GM19324 (cell line): ENCODE measurements at regions not wholly inside any gene's neighbourhood (a gene's known extent, or its start where the extent isn't known, plus 50 kb on each side); places are given as distances from the start of the nearest gene placed in this dataset.
"Not testable (repeated sequence)": the region's sequence is repeated elsewhere in the genome, so short reads cannot be mapped to it uniquely, and the experiment has no call there.

ENCODE experiments used
- ATAC-seq: cut with Tn5 transposase; IDR thresholded peaks from one replicate; pipeline ENCODE4 v1.9.1; 2021; ENCODE audit warnings: mild to moderate bottlenecking, moderate library complexity; ENCODE audit not compliant: unreplicated experiment, low FRiP score

GRCh38 chr2:187774551-187775071, 220.4 kb upstream of the TFPI start:
- ATAC-seq: no peak

GRCh38 chr2:187775196-187775595, 221.0 kb upstream of the TFPI start:
- no peak for ATAC-seq

DNA sequence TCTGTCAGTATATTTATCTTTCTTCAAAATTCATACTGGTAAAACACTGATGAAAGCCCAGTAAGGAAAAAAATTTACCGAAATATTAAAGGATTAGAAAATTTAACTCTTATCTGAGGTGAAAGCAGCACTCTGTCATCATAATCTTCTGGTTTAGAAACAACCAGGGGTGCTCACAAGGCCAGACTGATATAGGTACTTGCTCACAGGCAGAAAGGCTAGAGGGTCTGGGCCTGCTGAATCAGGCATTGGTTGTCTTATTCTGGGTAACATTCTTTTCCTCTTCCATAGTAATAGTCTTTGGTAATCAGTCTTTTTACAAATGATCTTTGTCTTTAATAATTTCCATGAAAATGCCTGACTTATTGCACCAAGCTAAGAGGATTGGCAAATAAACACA, 221.4 kb upstream of the TFPI start:
- ATAC-seq: no peak

- ATAC-seq: no peak
Observed at GRCh38 chr2:187782301-187782700, 228.1 kb upstream of the TFPI start.

- ATAC-seq: no peak
Observed at GRCh38 chr2:187783446-187783845, 229.2 kb upstream of the TFPI start.

GRCh38 chr2:187784138-187784537, 229.9 kb upstream of the TFPI start:
- not testable (repeated sequence) for ATAC-seq

DNA sequence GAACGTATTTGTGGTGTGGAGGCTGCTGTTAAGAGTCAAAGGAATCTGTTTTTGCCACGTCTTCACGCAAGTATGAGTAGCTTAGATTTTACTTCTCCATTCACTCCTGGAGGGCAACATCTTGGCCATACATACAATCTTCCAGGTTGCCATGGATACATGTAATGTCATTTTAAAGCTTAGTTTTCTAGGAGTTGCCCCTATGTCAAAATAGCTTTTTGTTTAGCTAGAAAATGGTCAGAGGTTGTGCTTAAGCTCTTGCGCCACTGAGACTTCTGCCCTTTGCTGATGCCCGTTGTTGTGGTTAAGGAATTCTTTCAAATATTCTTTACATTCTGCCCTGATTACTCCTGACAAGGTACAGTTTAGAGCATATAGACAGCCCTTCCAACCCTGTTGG, 245.4 kb upstream of the TFPI start:
- no peak for ATAC-seq

DNA sequence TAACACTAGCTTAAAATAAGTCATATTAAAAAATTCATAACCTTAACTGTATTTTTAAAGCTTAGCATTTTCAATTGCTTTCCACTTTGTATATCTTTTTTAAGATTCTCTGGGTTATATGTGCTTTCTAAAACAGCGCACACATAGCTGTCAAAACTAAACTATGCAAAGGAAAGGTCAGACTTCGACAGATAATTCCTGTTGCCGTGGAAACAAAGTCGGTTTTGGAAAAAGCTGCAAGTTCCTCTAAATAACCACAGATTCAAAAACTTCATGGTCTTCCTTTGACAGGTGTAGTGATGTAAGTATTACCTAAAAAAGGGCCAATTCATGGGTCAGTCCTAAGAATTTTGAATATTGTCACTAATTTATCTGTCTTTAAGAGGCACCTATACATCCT, 249.6 kb upstream of the TFPI start:
- ATAC-seq: no peak

- ATAC-seq: no peak
Observed at GRCh38 chr2:187815113-187815512, 260.9 kb upstream of the TFPI start.

DNA sequence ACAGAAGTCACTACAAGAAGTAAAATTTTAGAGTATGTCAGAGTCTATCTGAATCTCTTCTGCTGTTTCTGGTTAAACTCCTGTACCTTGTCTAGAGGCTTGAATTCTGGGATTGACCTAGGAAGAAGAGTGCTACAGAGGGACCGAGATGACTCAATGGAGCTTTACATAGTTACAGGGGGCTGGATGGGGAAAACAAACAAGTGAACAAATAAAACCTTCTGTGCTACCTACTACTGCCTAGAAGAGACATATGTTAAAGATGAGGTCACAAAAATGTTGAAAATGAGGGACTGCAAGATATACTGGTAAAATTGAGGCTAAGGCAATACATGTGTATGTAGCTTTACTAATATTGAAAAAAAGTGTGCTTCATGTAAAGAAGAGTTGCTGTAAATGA, 265.4 kb upstream of the TFPI start:
- no peak for ATAC-seq

DNA sequence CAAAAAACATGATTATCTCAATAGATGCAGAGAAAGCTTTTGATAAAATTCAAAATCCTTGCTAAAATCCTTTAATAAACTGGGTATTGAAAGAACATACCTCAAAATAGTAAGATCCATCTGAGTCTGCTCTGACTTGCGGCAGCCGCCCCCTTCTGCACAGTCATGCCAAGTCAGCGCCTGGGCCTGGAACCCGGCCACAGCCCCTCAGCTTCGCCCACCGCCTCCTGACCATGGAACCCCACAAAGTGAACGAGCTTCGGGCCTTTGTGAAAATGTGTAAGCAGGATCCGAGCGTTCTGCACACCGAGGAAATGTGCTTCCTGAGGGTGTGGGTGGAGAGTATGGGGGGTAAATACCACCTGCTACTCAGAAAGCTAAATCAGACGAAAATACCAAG, 270.9 kb upstream of the TFPI start:
- no peak for ATAC-seq

GRCh38 chr2:187826023-187826422, 271.8 kb upstream of the TFPI start:
- no peak for ATAC-seq

- no peak for ATAC-seq
Observed at GRCh38 chr2:187834787-187835186, 280.6 kb upstream of the TFPI start.

- ATAC-seq: no peak
Observed at GRCh38 chr2:187838690-187839089, 284.5 kb upstream of the TFPI start.

GRCh38 chr2:187842315-187842714, 288.1 kb upstream of the TFPI start:
- ATAC-seq: no peak

GRCh38 chr2:187842978-187843847, 289.0 kb upstream of the TFPI start:
- ATAC-seq: no peak

- ATAC-seq: no peak
Observed at GRCh38 chr2:187847245-187848208, 293.3 kb upstream of the TFPI start.

DNA sequence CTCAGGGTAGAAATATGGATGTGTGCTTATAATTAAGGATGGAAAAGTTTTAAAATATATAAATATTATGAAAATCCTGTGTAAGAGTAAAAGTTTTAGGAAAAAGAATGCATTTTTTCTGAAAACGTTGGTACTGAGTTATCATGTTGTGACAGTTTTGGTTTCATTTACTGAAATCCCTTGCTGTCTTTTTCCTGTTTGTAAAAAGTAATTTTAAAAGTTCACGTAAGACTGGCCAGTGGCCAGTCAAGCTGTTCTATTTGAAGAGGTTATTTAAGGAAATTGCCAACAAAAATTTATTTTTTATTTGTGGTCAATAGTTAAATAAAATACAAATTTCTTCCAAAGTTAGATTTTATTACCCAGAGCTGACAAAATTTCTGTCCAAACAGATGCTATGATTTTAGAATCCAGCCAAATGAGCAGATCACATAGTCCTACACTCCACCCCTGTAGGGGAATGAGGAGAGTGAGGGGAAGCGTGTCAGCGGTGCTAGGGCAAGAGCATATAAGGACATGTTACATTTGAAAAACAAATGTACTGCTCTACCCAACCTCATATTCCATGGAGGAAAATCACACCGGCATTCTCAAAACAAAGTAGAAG, 297.8 kb upstream of the TFPI start:
- no peak for ATAC-seq

DNA sequence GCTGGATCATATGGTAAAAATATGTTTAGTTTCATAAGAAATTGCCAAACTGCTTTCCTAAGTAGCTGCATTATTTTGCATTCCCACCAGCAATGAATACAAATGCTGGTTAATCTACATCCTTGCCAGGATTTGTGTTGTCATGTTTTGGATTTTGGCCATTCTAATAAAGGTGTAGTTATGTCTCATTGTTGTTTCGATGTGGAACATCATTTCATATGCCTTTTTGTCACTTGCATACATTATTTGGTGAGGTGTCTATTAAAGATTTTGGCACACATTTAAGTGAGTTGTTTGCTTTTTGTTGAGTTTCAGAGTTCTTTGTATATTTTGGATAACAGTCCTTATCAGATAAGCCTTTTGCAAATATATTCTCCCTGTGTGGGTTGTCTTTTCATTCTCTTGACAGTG, 299.2 kb upstream of the TFPI start:
- no peak for ATAC-seq

- no peak for ATAC-seq
Observed at GRCh38 chr2:187854801-187855200, 300.6 kb upstream of the TFPI start.

DNA sequence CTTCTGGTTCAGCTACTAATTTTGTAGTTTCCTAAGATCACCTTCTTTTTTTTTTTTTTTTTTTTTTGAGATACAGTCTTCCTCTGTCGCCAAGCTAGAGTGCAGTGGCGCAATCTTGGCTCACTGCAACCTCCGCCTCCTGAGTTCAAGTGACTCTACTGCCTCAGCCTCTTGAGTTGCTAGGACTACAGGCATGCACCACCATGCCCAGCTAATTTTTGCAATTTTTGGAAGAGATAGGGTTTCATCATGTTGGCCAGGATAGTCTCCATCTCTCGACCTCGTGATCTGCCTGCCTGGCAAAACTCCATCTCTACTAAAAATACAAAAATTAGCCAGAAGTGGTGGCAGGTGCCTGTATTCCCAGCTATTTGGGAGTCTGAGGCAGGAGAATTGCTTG, 301.5 kb upstream of the TFPI start:
- no peak for ATAC-seq
